IMR-90 (cell line): ENCODE measurements at regions not wholly inside any gene's neighbourhood (a gene's known extent, or its start where the extent isn't known, plus 50 kb on each side); places are given as distances from the start of the nearest gene placed in this dataset.

Experiments
- ATAC-seq: fragments of 200-7000 bp; cut with Tn5 transposase; 2 replicates; pipeline ENCODE4 v1.9.1; 2020; ENCODE audit warnings: low read depth, mild to moderate bottlenecking, moderate library complexity
- BruUV-seq: library from RNA; stranded (reverse); fragments of 400-500 nt; replicated peaks from 2 replicates; lab custom pipeline; 2021; lab: Mats Ljungman, UMichigan
- CTCF ChIA-PET: fragments of 300-600 bp; formaldehyde crosslinking; extraction: SDS; loops from one replicate; lab custom pipeline; 2021; ENCODE audit warnings: antibody characterized with exemption; lab: Yijun Ruan, JAX
- POLR2A ChIA-PET: fragments of 300-600 bp; sonication (Branson Sonifier 250); formaldehyde crosslinking; loops from one replicate; lab custom pipeline; 2022; ENCODE audit warnings: antibody characterized with exemption; ENCODE audit not compliant: unreplicated experiment; lab: Charles Lee
- DNase-seq: peaks from one replicate; pipeline ENCODE4 v3.0.0; 2013
- H2AFZ ChIP-seq: replicated peaks from 2 replicates; pipeline ENCODE3; 2013; ENCODE audit warnings: low read length, mild to moderate bottlenecking; ENCODE audit not compliant: poor library complexity
- H2AK5ac ChIP-seq: 2 replicates; pipeline ENCODE4 v1.6.1; 2013; ENCODE audit warnings: low read depth, low read length, inconsistent platforms
- H2AK9ac ChIP-seq: replicated peaks from 2 replicates; pipeline ENCODE3; 2013; ENCODE audit warnings: mild to moderate bottlenecking, low read depth, low read length, moderate library complexity; ENCODE audit not compliant: poor library complexity
- H2BK120ac ChIP-seq: 2 replicates; pipeline ENCODE4 v1.6.1; 2013; ENCODE audit warnings: low read depth, low read length, inconsistent platforms
- H2BK15ac ChIP-seq: 3 replicates; pipeline ENCODE4 v1.6.1; 2013; ENCODE audit warnings: low read depth, low read length, inconsistent platforms
- H2BK20ac ChIP-seq: 2 replicates; pipeline ENCODE4 v1.6.1; 2013; ENCODE audit warnings: low read depth, mild to moderate bottlenecking, inconsistent platforms, low read length, moderate library complexity
- H2BK5ac ChIP-seq: 2 replicates; pipeline ENCODE4 v1.6.1; 2013; ENCODE audit warnings: mild to moderate bottlenecking, low read depth, low read length, inconsistent platforms; ENCODE audit not compliant: poor library complexity, severe bottlenecking
- H3K14ac ChIP-seq: replicated peaks from 2 replicates; pipeline ENCODE4 v1.6.1; 2013; ENCODE audit warnings: low read depth, low read length, inconsistent platforms
- H3K18ac ChIP-seq: 2 replicates; pipeline ENCODE4 v1.6.1; 2013; ENCODE audit warnings: low read depth, low read length, control low read depth
- H3K23ac ChIP-seq: 2 replicates; pipeline ENCODE4 v1.6.1; 2013; ENCODE audit warnings: low read depth, low read length, inconsistent platforms
- H3K27ac ChIP-seq: 2 replicates; pipeline ENCODE4 v1.5.1; 2013; ENCODE audit warnings: mild to moderate bottlenecking, control low read depth, low read length; ENCODE audit not compliant: insufficient read depth
- H3K27me3 ChIP-seq: 2 replicates; pipeline ENCODE4 v1.6.1; 2013; ENCODE audit warnings: low read length; ENCODE audit not compliant: control insufficient read depth, insufficient read depth
- H3K36me3 ChIP-seq: 2 replicates; pipeline ENCODE4 v1.6.1; 2013; ENCODE audit warnings: low read length, mixed read lengths; ENCODE audit not compliant: control insufficient read depth, insufficient read depth
- H3K4ac ChIP-seq: 2 replicates; pipeline ENCODE4 v1.6.1; 2013; ENCODE audit warnings: low read depth, low read length, inconsistent platforms
- H3K4me1 ChIP-seq: 2 replicates; pipeline ENCODE4 v1.6.1; 2013; ENCODE audit warnings: low read length, mixed read lengths; ENCODE audit not compliant: control insufficient read depth, insufficient read depth
- H3K4me2 ChIP-seq: 2 replicates; pipeline ENCODE4 v1.6.1; 2013; ENCODE audit warnings: low read depth, mild to moderate bottlenecking, control low read depth, low read length, moderate library complexity
- H3K4me3 ChIP-seq: 2 replicates; pipeline ENCODE4 v1.5.1; 2013; ENCODE audit warnings: low read depth, mild to moderate bottlenecking, control low read depth, low read length, moderate library complexity; ENCODE audit not compliant: insufficient read depth
- H3K56ac ChIP-seq: 2 replicates; pipeline ENCODE4 v1.6.1; 2013; ENCODE audit warnings: low read length, inconsistent platforms; ENCODE audit not compliant: insufficient read depth; ENCODE audit errors: extremely low read depth
- H3K79me1 ChIP-seq, 2 experiments: 2 replicates each; pipeline ENCODE4 v1.6.1; 2013; ENCODE audit warnings: low read length in 2 of 2, inconsistent platforms in 1 of 2, low read depth in 1 of 2
- H3K9ac ChIP-seq: 2 replicates; pipeline ENCODE4 v1.6.1; 2013; ENCODE audit warnings: low read depth, low read length, control low read depth
- H3K9me1 ChIP-seq: 2 replicates; pipeline ENCODE4 v1.6.1; 2013; ENCODE audit warnings: low read length, inconsistent platforms; ENCODE audit not compliant: insufficient read depth
- H3K9me3 ChIP-seq: 2 replicates; pipeline ENCODE4 v1.6.1; 2013; ENCODE audit warnings: low read length; ENCODE audit not compliant: control insufficient read depth, insufficient read depth
- H4K20me1 ChIP-seq: 2 replicates; pipeline ENCODE4 v1.6.1; 2013; ENCODE audit warnings: low read length, inconsistent platforms; ENCODE audit not compliant: insufficient read depth
- H4K5ac ChIP-seq: 2 replicates; pipeline ENCODE4 v1.6.1; 2013; ENCODE audit warnings: mild to moderate bottlenecking, low read depth, low read length, control low read depth
- H4K8ac ChIP-seq, 2 experiments: 2 replicates each; pipeline ENCODE4 v1.6.1; 2013; ENCODE audit warnings: low read depth in 2 of 2, low read length in 2 of 2, control low read depth in 1 of 2, inconsistent platforms in 1 of 2
- H4K91ac ChIP-seq: 2 replicates; pipeline ENCODE4 v1.6.1; 2013; ENCODE audit warnings: low read depth, low read length, inconsistent platforms; ENCODE audit not compliant: insufficient read depth
- BHLHE40 ChIP-seq: fragments of 150-350 bp; IDR thresholded peaks from 2 replicates; pipeline ENCODE4 v1.6.1; 2016; ENCODE audit warnings: mild to moderate bottlenecking, low read depth, low read length
- CHD1 ChIP-seq: IDR thresholded peaks from 2 replicates; pipeline ENCODE4 v1.6.1; 2012; ENCODE audit warnings: low read depth, low read length, improper control_type of control experiment
- CTCF ChIP-seq: conservative IDR thresholded peaks from 2 replicates; pipeline ENCODE4 v1.5.1; 2012; ENCODE audit warnings: mild to moderate bottlenecking, low read depth, low read length, improper control_type of control experiment
- MAFK ChIP-seq: IDR thresholded peaks from 2 replicates; pipeline ENCODE4 v1.6.1; 2012; ENCODE audit warnings: low read depth, low read length, improper control_type of control experiment
- MAZ ChIP-seq: IDR thresholded peaks from 2 replicates; pipeline ENCODE4 v1.6.1; 2012; ENCODE audit warnings: low read depth, mild to moderate bottlenecking, low read length, improper control_type of control experiment, moderate library complexity, borderline replicate concordance
- MXI1 ChIP-seq: IDR thresholded peaks from 2 replicates; pipeline ENCODE4 v1.6.1; 2012; ENCODE audit warnings: low read depth, mild to moderate bottlenecking, low read length, moderate library complexity, borderline replicate concordance
- NFE2L2 ChIP-seq: fragments of 150-350 bp; IDR thresholded peaks from 2 replicates; pipeline ENCODE4 v1.6.1; 2016; ENCODE audit warnings: low read depth, mild to moderate bottlenecking, low read length
- POLR2A ChIP-seq: IDR thresholded peaks from 2 replicates; pipeline ENCODE4 v1.6.1; 2012; ENCODE audit warnings: mild to moderate bottlenecking, low read depth, low read length
- RAD21 ChIP-seq: IDR thresholded peaks from 2 replicates; pipeline ENCODE4 v1.6.1; 2012; ENCODE audit warnings: low read length, improper control_type of control experiment
- SMC3 ChIP-seq: fragments of 150-350 bp; IDR thresholded peaks from 2 replicates; pipeline ENCODE4 v1.6.1; 2016; ENCODE audit warnings: low read depth, mild to moderate bottlenecking, antibody characterized with exemption, low read length, moderate library complexity
- WGBS, 2 experiments: methylation state at CpG; one replicate each; pipeline versions ENCODE4 v1.1.5 to v1.1.7; 2013; ENCODE audit warnings: missing lambda C conversion rate in 2 of 2; ENCODE audit not compliant: insufficient read length in 1 of 2; ENCODE audit errors: extremely low coverage in 2 of 2; 5-methylcytosine and 5-hydroxymethylcytosine counted together
- dilution Hi-C: fragments of 300-500 bp; cut with HindIII; formaldehyde crosslinking; loops from one replicate; pipeline ENCODE4 v1.14.3; 2018; ENCODE audit warnings: low sequenced_read_pairs; ENCODE audit not compliant: unreplicated experiment
- in situ Hi-C: fragments of 300-500 bp; cut with MboI; formaldehyde crosslinking; loops from 3 replicates; pipeline ENCODE4 v1.14.3; 2019; ENCODE audit warnings: low sequenced_read_pairs, inconsistent platforms, mixed read lengths
- intact Hi-C: fragments of 100-400 bp; cut with micrococcal nuclease; formaldehyde crosslinking; loops from 2 replicates; pipeline ENCODE4 v1.10.0; 2022

GRCh38 chr6:30828027-30828962 lies 56.0 kb upstream of the DDR1 start:
- Histone ChIP-seq H3K4me2 (peak overlapping the region; percentile 15; the same call in 1 of the 2 replicates), H3K56ac (no peak overlapping the region; the same call in 1 of the 2 replicates), H3K4me3 (no peak overlapping the region), H3K14ac (peak overlapping the region; percentile 80), H2AK5ac (peak overlapping the region; percentile 89), H2BK20ac (peak overlapping the region; percentile 88), H2AFZ (peak overlapping the region; percentile 64), H3K9me3 (no peaks in the 10 kb centered on the region), H2BK15ac (peak overlapping the region; percentile 86), H3K4me1 (peaks cover 16% of the 10 kb centered on the region), H2BK5ac (peak overlapping the region; percentile 69), H3K27me3 (peaks cover 5% of the 10 kb centered on the region), H3K9me1 (peaks cover 21% of the 10 kb centered on the region), H3K18ac (peak overlapping the region; percentile 90), H4K5ac (peak overlapping the region; percentile 90), H2AK9ac (peak overlapping the region; percentile 87), H3K79me1 (peaks cover 0 to 5% of the 10 kb centered on the region in 2 experiments; a peak in 1 of 4 replicates), H3K4ac (peak overlapping the region; percentile 91), H4K20me1 (no peaks in the 10 kb centered on the region), H3K9ac (peak overlapping the region; percentile 20), H3K36me3 (no peaks in the 10 kb centered on the region), H4K91ac (peak overlapping the region; percentile 73), H3K27ac (peak overlapping the region; percentile 58), H4K8ac (peak overlapping the region; percentile 48 to 79; a peak in 3 of 4 replicates), H2BK120ac (peak overlapping the region; percentile 90), H3K23ac (peak overlapping the region; percentile 79; the same call in 1 of the 2 replicates)
- TF ChIP-seq POLR2A (peak; percentile 59), RAD21 (peak; percentile 99), NFE2L2 (peak; percentile 92), MAFK (peak; percentile 85), MAZ (peak; percentile 57), CTCF (peak; percentile 99), MXI1 (no peak), CHD1 (no peak; the same call in 1 of the 2 replicates), BHLHE40 (peak; percentile 53), SMC3 (peak; percentile 99)
- CTCF ChIA-PET, result interaction anchor here (0.6 to 1.4 kb wide), 11 partner anchors 10 to 259 kb away, joined by 3 to 7 read pairs (median 4); partner anchors contain the start of gene GTF2H4
- in situ Hi-C loops (loop anchor here (5.0 kb wide), 1 partner anchor 249 kb away; no protein-coding TSS in a partner anchor), intact Hi-C loops (loop anchor here (1.0 to 2.0 kb wide), 7 partner anchors 49 to 259 kb away; partner anchors contain the start of genes GTF2H4, IER3 and VARS2), dilution Hi-C loops (no loop called here)
- DNase-seq (peak; percentile 90), ATAC-seq (peak; percentile 98)
- BruUV-seq, result no TSS peak
- POLR2A ChIA-PET, result no interaction called here
- 75% methylated on average over 6 of the region's 12 CpGs; no CpG with 5 or more reads in 1 of the 2 experiments for WGBS, 2 experiments
